Thoracic aorta (tissue), 2 donors: ENCODE measurements at regions not wholly inside any gene's neighbourhood (a gene's known extent, or its start where the extent isn't known, plus 50 kb on each side); places are given as distances from the start of the nearest gene placed in this dataset.
"Not testable (repeated sequence)": the region's sequence is repeated elsewhere in the genome, so short reads cannot be mapped to it uniquely, and the experiment has no call there.

ENCODE experiments used
- ATAC-seq: fragments of 150-250 bp; one replicate; pipeline ENCODE4 v1.8.0; 2017; ENCODE audit warnings: low read depth; ENCODE audit not compliant: insufficient number of reproducible peaks, low FRiP score
- DNase-seq: peaks from one replicate; pipeline ENCODE4 v3.0.0-alpha.2; 2020; ENCODE audit warnings: low spot score
- H3K27ac ChIP-seq, 2 donors: fragments of 200-600 bp; sonication (generic); 1 replicate in 1 of 2; 2 replicates in 1 of 2; pipeline ENCODE4 v1.5.1; 2016; ENCODE audit warnings: mild to moderate bottlenecking in 2 of 2, moderate library complexity in 2 of 2
- H3K27me3 ChIP-seq: fragments of 200-600 bp; sonication (generic); replicated peaks from 2 replicates; pipeline ENCODE4 v1.6.0; 2016; ENCODE audit warnings: mild to moderate bottlenecking; ENCODE audit not compliant: insufficient read depth
- H3K36me3 ChIP-seq: fragments of 200-600 bp; sonication (generic); one replicate; pipeline ENCODE4 v1.5.1; 2016
- H3K4me1 ChIP-seq, 2 donors: fragments of 200-600 bp; sonication (generic); 1 replicate in 1 of 2; 2 replicates in 1 of 2; pipeline versions ENCODE4 v1.5.1 to v1.6.0; 2016; ENCODE audit warnings: low read depth in 2 of 2, mild to moderate bottlenecking in 1 of 2; ENCODE audit not compliant: control insufficient read depth in 1 of 2
- H3K4me3 ChIP-seq: fragments of 200-600 bp; sonication (generic); 2 replicates; pipeline ENCODE4 v1.5.1; 2016; ENCODE audit warnings: mild to moderate bottlenecking
- H3K9me3 ChIP-seq: fragments of 200-600 bp; sonication (generic); 2 replicates; pipeline ENCODE4 v1.5.1; 2016
- TF ChIP-seq, protein P1 (sequence below): fragments of 200-600 bp; sonication (generic); IDR thresholded peaks from one replicate; pipeline ENCODE4 v1.5.1; 2019; ENCODE audit warnings: antibody characterized with exemption

DNA sequence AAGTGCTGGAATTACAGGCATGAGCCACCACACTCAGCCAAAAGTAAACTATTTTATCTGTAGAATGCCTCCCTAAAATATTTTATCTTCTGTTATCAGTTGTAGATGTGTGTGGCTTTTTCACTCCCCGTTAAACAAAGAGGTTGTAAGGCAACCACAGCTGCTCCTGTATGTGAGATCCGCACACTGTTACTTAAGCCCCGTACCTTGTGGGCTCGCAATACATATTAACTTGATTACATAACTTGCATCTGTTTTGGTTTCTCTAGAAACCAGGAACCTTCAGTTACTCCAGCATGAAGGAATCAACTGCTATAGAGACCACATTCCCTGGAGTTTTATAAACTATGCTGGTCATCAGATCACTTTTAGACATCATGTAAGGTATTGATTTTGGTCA is 420.1 kb upstream of the SLC35B3 start:
- Histone ChIP-seq H3K27ac (no peak overlapping the region), H3K4me1 (no peaks in the 10 kb centered on the region), H3K4me3 (no peak overlapping the region), H3K36me3 (no peaks in the 10 kb centered on the region), H3K27me3 (no peaks in the 10 kb centered on the region), H3K9me3 (no peaks in the 10 kb centered on the region)
- DNase-seq, result no peak
- TF ChIP-seq, protein P1, sequence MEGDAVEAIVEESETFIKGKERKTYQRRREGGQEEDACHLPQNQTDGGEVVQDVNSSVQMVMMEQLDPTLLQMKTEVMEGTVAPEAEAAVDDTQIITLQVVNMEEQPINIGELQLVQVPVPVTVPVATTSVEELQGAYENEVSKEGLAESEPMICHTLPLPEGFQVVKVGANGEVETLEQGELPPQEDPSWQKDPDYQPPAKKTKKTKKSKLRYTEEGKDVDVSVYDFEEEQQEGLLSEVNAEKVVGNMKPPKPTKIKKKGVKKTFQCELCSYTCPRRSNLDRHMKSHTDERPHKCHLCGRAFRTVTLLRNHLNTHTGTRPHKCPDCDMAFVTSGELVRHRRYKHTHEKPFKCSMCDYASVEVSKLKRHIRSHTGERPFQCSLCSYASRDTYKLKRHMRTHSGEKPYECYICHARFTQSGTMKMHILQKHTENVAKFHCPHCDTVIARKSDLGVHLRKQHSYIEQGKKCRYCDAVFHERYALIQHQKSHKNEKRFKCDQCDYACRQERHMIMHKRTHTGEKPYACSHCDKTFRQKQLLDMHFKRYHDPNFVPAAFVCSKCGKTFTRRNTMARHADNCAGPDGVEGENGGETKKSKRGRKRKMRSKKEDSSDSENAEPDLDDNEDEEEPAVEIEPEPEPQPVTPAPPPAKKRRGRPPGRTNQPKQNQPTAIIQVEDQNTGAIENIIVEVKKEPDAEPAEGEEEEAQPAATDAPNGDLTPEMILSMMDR, result no peak
- ATAC-seq, result no peak

DNA sequence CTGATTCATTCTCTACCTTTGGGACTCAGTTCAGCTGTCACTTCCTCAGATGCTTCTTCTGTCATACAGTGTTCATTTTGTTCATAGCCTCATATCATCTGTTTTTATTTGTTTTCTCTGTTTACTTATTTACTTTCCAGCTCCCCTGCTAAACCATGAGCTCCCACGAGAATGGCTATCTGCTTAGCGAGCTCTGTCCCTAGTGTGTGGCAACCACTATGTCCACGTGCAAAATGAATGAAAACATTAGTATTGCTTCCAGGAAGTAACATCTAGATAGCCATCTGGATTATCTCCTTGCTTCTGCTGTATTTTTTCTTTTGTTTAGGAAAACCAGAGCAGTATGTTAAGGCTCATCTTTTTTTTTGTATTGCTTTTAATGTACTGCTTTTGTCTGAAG is 417.0 kb upstream of the SLC35B3 start:
- TF ChIP-seq, protein P1, result no peak
- DNase-seq (no peak), ATAC-seq (no peak)
- no peaks in the 10 kb centered on the region for H3K27me3 ChIP-seq
- H3K4me3 ChIP-seq, result no peak overlapping the region
- H3K27ac ChIP-seq, result no peak overlapping the region
- no peaks in the 10 kb centered on the region for H3K36me3 ChIP-seq
- H3K4me1 ChIP-seq, result no peaks in the 10 kb centered on the region
- no peaks in the 10 kb centered on the region for H3K9me3 ChIP-seq

DNA sequence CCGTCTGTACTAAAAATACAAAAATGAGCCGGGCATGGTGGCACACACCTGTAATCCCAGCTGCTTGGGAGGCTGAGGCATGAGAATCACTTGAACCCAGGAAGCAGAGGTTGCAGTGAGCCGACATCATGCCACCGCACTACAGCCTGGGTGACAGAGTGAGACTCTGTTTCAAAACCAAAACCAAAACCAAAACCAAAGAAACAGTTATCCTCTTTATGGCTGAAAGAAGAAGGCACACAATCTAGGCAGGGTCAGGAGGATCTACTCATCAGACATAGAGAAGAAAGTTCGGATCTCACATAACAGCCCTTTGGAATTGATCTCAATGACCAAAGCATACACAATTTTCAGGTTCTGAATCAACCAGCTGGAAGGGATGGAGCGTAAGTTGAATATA is 411.3 kb upstream of the SLC35B3 start:
- H3K27ac ChIP-seq, H3K27me3 ChIP-seq, DNase-seq: not testable (repeated sequence)

DNA sequence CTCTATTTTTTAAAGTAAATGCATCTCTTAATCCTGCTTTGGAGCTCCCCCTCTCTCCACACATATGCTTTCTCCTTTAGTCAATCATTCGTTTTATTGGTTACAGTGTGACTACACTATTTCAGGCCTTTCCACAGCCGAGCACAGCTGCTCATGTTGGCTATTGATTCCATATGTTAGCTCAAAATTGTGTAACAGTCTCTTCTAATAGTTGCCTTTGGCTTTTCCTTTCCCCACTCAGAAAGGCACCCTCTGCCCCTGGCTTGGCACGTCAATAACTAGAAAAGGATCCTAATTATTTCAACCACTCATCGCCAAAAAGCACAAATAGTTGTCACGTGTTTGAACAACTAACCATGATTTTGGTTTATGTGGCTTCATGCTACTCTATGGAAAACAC is 410.3 kb upstream of the SLC35B3 start:
- TF ChIP-seq, protein P1, result no peak

More for the DNA sequence above, 411.3 kb upstream of the SLC35B3 start:
- not testable (repeated sequence) for H3K4me1 ChIP-seq, H3K9me3 ChIP-seq, H3K36me3 ChIP-seq, ATAC-seq, H3K4me3 ChIP-seq

DNA sequence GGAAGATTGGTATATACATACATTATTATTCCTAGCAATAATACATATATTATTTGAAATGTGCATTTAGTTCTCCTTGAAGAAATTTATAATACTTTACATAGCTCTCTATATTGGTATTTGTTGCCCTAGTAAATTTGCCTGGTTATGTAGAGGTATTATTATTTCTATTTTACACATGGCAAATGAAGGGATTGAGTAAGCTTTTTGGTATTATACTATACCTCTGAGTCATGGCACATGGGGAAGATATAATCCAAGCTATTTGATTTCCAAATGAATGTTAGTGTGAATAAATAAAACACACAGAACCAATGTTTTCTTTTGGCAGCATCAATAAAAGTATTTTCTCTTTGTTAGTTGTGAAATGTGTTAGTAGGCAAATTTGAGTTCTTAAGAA is 409.6 kb upstream of the SLC35B3 start:
- Histone ChIP-seq H3K27me3 (no peaks in the 10 kb centered on the region), H3K4me3 (no peak overlapping the region), H3K9me3 (no peaks in the 10 kb centered on the region), H3K4me1 (no peaks in the 10 kb centered on the region), H3K27ac (no peak overlapping the region), H3K36me3 (no peaks in the 10 kb centered on the region)
- no peak for ATAC-seq
- TF ChIP-seq, protein P1, result no peak
- DNase-seq, result no peak

More for the DNA sequence above, 410.3 kb upstream of the SLC35B3 start:
- Histone ChIP-seq H3K9me3 (no peaks in the 10 kb centered on the region), H3K27me3 (no peaks in the 10 kb centered on the region), H3K36me3 (no peaks in the 10 kb centered on the region), H3K4me3 (no peak overlapping the region), H3K27ac (no peak overlapping the region), H3K4me1 (no peaks in the 10 kb centered on the region)
- ATAC-seq, result no peak
- no peak for DNase-seq

DNA sequence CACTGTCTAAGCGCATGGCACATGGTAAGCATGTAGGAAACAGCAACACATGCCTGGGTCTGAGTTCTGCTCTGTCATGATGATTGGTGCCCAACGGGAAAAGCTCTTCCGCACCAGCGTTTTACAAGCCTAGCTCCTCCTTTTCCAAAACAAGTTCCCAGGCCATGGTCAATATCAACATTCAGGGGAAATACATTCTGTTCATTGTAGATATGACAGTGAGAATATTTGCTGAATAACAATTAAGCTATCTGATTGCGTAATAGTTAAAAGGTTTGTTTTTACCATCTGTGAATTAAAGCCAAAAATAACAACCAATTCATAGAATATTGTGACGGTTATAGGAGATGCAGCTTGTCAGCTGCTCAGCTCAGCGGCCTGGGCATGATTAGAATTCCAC is 404.3 kb upstream of the SLC35B3 start:
- DNase-seq, result no peak

More for the DNA sequence above, 404.3 kb upstream of the SLC35B3 start:
- H3K4me3 ChIP-seq, result no peak overlapping the region
- no peaks in the 10 kb centered on the region for H3K4me1 ChIP-seq
- TF ChIP-seq, protein P1, result no peak
- no peaks in the 10 kb centered on the region for H3K9me3 ChIP-seq
- no peak overlapping the region for H3K27ac ChIP-seq
- no peaks in the 10 kb centered on the region for H3K27me3 ChIP-seq
- no peak for ATAC-seq
- no peaks in the 10 kb centered on the region for H3K36me3 ChIP-seq
